Heart left ventricle (tissue), 16 donors: ENCODE measurements at regions not wholly inside any gene's neighbourhood (a gene's known extent, or its start where the extent isn't known, plus 50 kb on each side); places are given as distances from the start of the nearest gene placed in this dataset.
"Not testable (repeated sequence)": the region's sequence is repeated elsewhere in the genome, so short reads cannot be mapped to it uniquely, and the experiment has no call there.

Experiments used
- ATAC-seq, 4 donors: fragments of 200-7000 bp; cut with Tn5 transposase; one replicate each; pipeline ENCODE4 v1.9.1; 2020 to 2022; ENCODE audit warnings: moderate library complexity in 4 of 4, mild to moderate bottlenecking in 3 of 4, moderate number of reproducible peaks in 1 of 4
- DNase-seq, 5 donors: peaks; one replicate each; pipeline ENCODE4 v3.0.0-alpha.2; 2020
- H3K27ac ChIP-seq, 12 donors: fragments of 200-600 bp; sonication (generic) in 4 of 12; one replicate each; pipeline versions ENCODE4 v1.5.0 to v1.8.0; 2016 to 2022; ENCODE audit warnings: mild to moderate bottlenecking in 2 of 12
- H3K27me3 ChIP-seq, 9 donors: fragments of 200-600 bp; sonication (generic) in 2 of 9; one replicate each; pipeline versions ENCODE4 v1.5.1 to v1.8.0; 2016 to 2022; ENCODE audit warnings: mild to moderate bottlenecking in 3 of 9
- H3K36me3 ChIP-seq, 9 donors: fragments of 200-600 bp; sonication (generic) in 2 of 9; one replicate each; pipeline versions ENCODE4 v1.5.0 to v1.8.0; 2018 to 2022; ENCODE audit warnings: mild to moderate bottlenecking in 2 of 9
- H3K4me1 ChIP-seq, 12 donors: fragments of 200-600 bp; sonication (generic) in 4 of 12; one replicate each; pipeline versions ENCODE4 v1.5.0 to v1.8.0; 2016 to 2022; ENCODE audit warnings: mild to moderate bottlenecking in 3 of 12
- H3K4me3 ChIP-seq, 12 donors: fragments of 200-600 bp; sonication (generic) in 4 of 12; one replicate each; pipeline versions ENCODE4 v1.5.0 to v1.8.0; 2017 to 2022; ENCODE audit warnings: mild to moderate bottlenecking in 9 of 12, moderate library complexity in 4 of 12
- H3K9me3 ChIP-seq, 12 donors: fragments of 200-600 bp; sonication (generic) in 4 of 12; one replicate each; pipeline versions ENCODE4 v1.5.0 to v1.8.0; 2016 to 2022; ENCODE audit warnings: mild to moderate bottlenecking in 1 of 12
- CTCF ChIP-seq, 12 donors: fragments of 200-600 bp; sonication (generic) in 4 of 12; IDR thresholded peaks; one replicate each; pipeline versions ENCODE4 v1.5.0 to v1.8.0; 2018 to 2022; ENCODE audit warnings: antibody characterized with exemption in 12 of 12, mild to moderate bottlenecking in 5 of 12
- POLR2A ChIP-seq, 2 donors: fragments of 450-650 bp; IDR thresholded peaks; one replicate each; pipeline ENCODE4 v1.6.1; 2017; ENCODE audit warnings: antibody characterized with exemption in 2 of 2, mild to moderate bottlenecking in 2 of 2, moderate library complexity in 2 of 2
- WGBS, 4 donors: extraction: QIAGEN DNeasy Blood & Tissue Kit in 2 of 4; methylation state at CpG; one replicate each; pipeline versions ENCODE4 v1.1.5 to v1.1.7; 2013 to 2018; 5-methylcytosine and 5-hydroxymethylcytosine counted together
- intact Hi-C, 10 donors: fragments of 100-400 bp; cut with DNase I; formaldehyde crosslinking; loops; one replicate each; pipeline versions ENCODE4 v1.11.1 to v1.14.2; 2022
- donor health status: ischemic (EF 13 %, LVEDD 7.1; RV severe dilation, severe dysfunction).
- donor health status: healthy with polysubstance abuse.
- donor health status: DM: no; HTN: yes; CAD: no.
- donor health status: DM: no; HTN: no; CAD: no.
- donor health status: ischemic (EF 25% LVEDD 6.9; RV normal size, moderate dysfunction).
- donor health status: ischemic (EF 25% LVEDD 5.7; RV mildly dilated, moderate dysfunction).
- donor health status: healthy.
- donor health status: DM: yes; HTN: yes; CAD: no.
- donor health status: ischemic (EF 35%, LVEDD 5.7; RV mildly dilated, moderate dysfunction).
- donor health status: nonischemic (EF 11% LVEDD 7.7; RV severe dilation, severe dysfunction).
- donor health status: DM: yes; HTN: yes; CAD: no.
- donor health status: PGD.
- donor health status: ischemic (EF 29% LVEDD 5.4; RV normal size, mild dysfunction).
- donor health status: nonischemic (EF 23%, LVEDD 6.1; RV moderate dilation, normal function).

- DNase-seq (no peak), ATAC-seq (no peak)
- peaks cover 0 to 3% (median 0%) of the 10 kb centered on the region in 12 donors for H3K9me3 ChIP-seq
- 52 to 64% (median 56%) methylated on average over 3 of the region's 3 CpGs for WGBS, 4 donors
- no peak overlapping the region for H3K27ac ChIP-seq
- TF ChIP-seq POLR2A (IDR thresholded peaks at IDR 0.05) (no peak), CTCF (IDR thresholded peaks at IDR 0.05) (no peak)
- no peak overlapping the region for H3K4me3 ChIP-seq
- no peaks in the 10 kb centered on the region for H3K27me3 ChIP-seq
- H3K36me3 ChIP-seq = no peaks in the 10 kb centered on the region
- no peaks in the 10 kb centered on the region for H3K4me1 ChIP-seq
- intact Hi-C loops = no loop called here
Observed at GRCh38 chr6:9225441-9225871, 790.1 kb upstream of the SLC35B3 start.

GRCh38 chr6:9224539-9224938, 789.2 kb upstream of the SLC35B3 start:
- 65 to 92% (median 75%) methylated on average over 1 of the region's 1 CpG for WGBS, 4 donors
- H3K27me3 ChIP-seq = no peaks in the 10 kb centered on the region
- no peak overlapping the region for H3K4me3 ChIP-seq
- H3K4me1 ChIP-seq = no peaks in the 10 kb centered on the region
- TF ChIP-seq CTCF (IDR thresholded peaks at IDR 0.05) (no peak), POLR2A (IDR thresholded peaks at IDR 0.05) (no peak)
- H3K9me3 ChIP-seq = peaks cover 0 to 8% (median 0%) of the 10 kb centered on the region in 12 donors
- DNase-seq (no peak), ATAC-seq (no peak)
- H3K27ac ChIP-seq = no peak overlapping the region
- intact Hi-C loops = no loop called here
- no peaks in the 10 kb centered on the region for H3K36me3 ChIP-seq

- H3K36me3 ChIP-seq = not testable (repeated sequence)
- 72 to 89% (median 81%) methylated on average over 7 to 8 of the region's 8 CpGs for WGBS, 4 donors
Observed at GRCh38 chr6:9213717-9214116, 778.4 kb upstream of the SLC35B3 start.

GRCh38 chr6:9208966-9209365, 773.6 kb upstream of the SLC35B3 start:
- Histone ChIP-seq H3K27me3 (no peaks in the 10 kb centered on the region), H3K4me1 (no peaks in the 10 kb centered on the region), H3K36me3 (no peaks in the 10 kb centered on the region), H3K9me3 (peaks cover 0 to 18% (median 0%) of the 10 kb centered on the region in 12 donors), H3K4me3 (no peak overlapping the region), H3K27ac (no peak overlapping the region)
- no peak for TF ChIP-seq CTCF (IDR thresholded peaks at IDR 0.05)
- ATAC-seq (no peak), DNase-seq (no peak)
- 74 to 88% (median 85%) methylated on average over 3 of the region's 3 CpGs for WGBS, 4 donors
- intact Hi-C loops = no loop called here

More at GRCh38 chr6:9213717-9214116, 778.4 kb upstream of the SLC35B3 start:
- DNase-seq, H3K27me3 ChIP-seq, H3K4me1 ChIP-seq, H3K4me3 ChIP-seq, H3K9me3 ChIP-seq, ATAC-seq, H3K27ac ChIP-seq: not testable (repeated sequence)
- intact Hi-C loops = loop anchor here in 1 of 10 donors (2.0 kb wide), 1 partner anchor 21 kb away; no protein-coding TSS in a partner anchor

GRCh38 chr6:9205645-9206044, 770.3 kb upstream of the SLC35B3 start:
- intact Hi-C loops = no loop called here
- ATAC-seq (no peak), DNase-seq (no peak)
- TF ChIP-seq POLR2A (IDR thresholded peaks at IDR 0.05) (no peak), CTCF (IDR thresholded peaks at IDR 0.05) (no peak)
- 94 to 98% (median 96%) methylated on average over 1 of the region's 1 CpG for WGBS, 4 donors
- Histone ChIP-seq H3K27me3 (no peaks in the 10 kb centered on the region), H3K4me1 (no peaks in the 10 kb centered on the region), H3K9me3 (peaks cover 0 to 18% (median 0%) of the 10 kb centered on the region in 12 donors), H3K27ac (no peak overlapping the region), H3K4me3 (no peak overlapping the region), H3K36me3 (no peaks in the 10 kb centered on the region)
